ENCODE measurements at regions not wholly inside any gene's neighbourhood (a gene's known extent, or its start where the extent isn't known, plus 50 kb on each side); places are given as distances from the start of the nearest gene placed in this dataset.

GRCh38 chr10:89076120-89076519, 85.5 kb downstream of the FAS start:
- DNase-seq (ENCODE audit: low read depth) = no peak
- no peak for TF ChIP-seq MYC (IDR thresholded peaks at IDR 0.05; ENCODE audit: low read depth, low read length)
- no peak for TF ChIP-seq CTCF (IDR thresholded peaks at IDR 0.05; ENCODE audit: low read depth, low read length)
- TF ChIP-seq MAX (IDR thresholded peaks at IDR 0.05; ENCODE audit: low read depth, low read length) = no peak
- no peak for TF ChIP-seq POLR2A (IDR thresholded peaks at IDR 0.05; ENCODE audit: extremely low read depth, insufficient read length)
- no peak overlapping the region for H3K4me3 ChIP-seq (ENCODE audit: low read depth, low read length)

- DNase-seq (ENCODE audit: low read depth) = no peak
- TF ChIP-seq MYC (IDR thresholded peaks at IDR 0.05; ENCODE audit: low read depth, low read length) (no peak), MAX (IDR thresholded peaks at IDR 0.05; ENCODE audit: low read depth, low read length) (no peak), CTCF (IDR thresholded peaks at IDR 0.05; ENCODE audit: low read depth, low read length) (no peak), POLR2A (IDR thresholded peaks at IDR 0.05; ENCODE audit: extremely low read depth, insufficient read length) (no peak)
- no peak overlapping the region for H3K4me3 ChIP-seq (ENCODE audit: low read depth, low read length)
These were observed 85.0 kb downstream of the FAS start for GRCh38 chr10:89075631-89076030.

GRCh38 chr10:89074120-89074519, 83.5 kb downstream of the FAS start:
- no peak for DNase-seq (ENCODE audit: low read depth)
- H3K4me3 ChIP-seq (ENCODE audit: low read depth, low read length) = no peak overlapping the region
- TF ChIP-seq MYC (IDR thresholded peaks at IDR 0.05; ENCODE audit: low read depth, low read length) (no peak), CTCF (IDR thresholded peaks at IDR 0.05; ENCODE audit: low read depth, low read length) (no peak), MAX (IDR thresholded peaks at IDR 0.05; ENCODE audit: low read depth, low read length) (no peak), POLR2A (IDR thresholded peaks at IDR 0.05; ENCODE audit: extremely low read depth, insufficient read length) (no peak)

- no peak for DNase-seq (ENCODE audit: low read depth)
- TF ChIP-seq MYC (IDR thresholded peaks at IDR 0.05; ENCODE audit: low read depth, low read length) = no peak
- no peak for TF ChIP-seq CTCF (IDR thresholded peaks at IDR 0.05; ENCODE audit: low read depth, low read length)
- TF ChIP-seq POLR2A (IDR thresholded peaks at IDR 0.05; ENCODE audit: extremely low read depth, insufficient read length) = no peak
- no peak for TF ChIP-seq MAX (IDR thresholded peaks at IDR 0.05; ENCODE audit: low read depth, low read length)
- H3K4me3 ChIP-seq (ENCODE audit: low read depth, low read length) = no peak overlapping the region
These were observed 83.1 kb downstream of the FAS start for GRCh38 chr10:89073719-89074118.

- no peak for DNase-seq (ENCODE audit: low read depth)
- no peak for TF ChIP-seq MAX (IDR thresholded peaks at IDR 0.05; ENCODE audit: low read depth, low read length)
- no peak for TF ChIP-seq POLR2A (IDR thresholded peaks at IDR 0.05; ENCODE audit: extremely low read depth, insufficient read length)
- TF ChIP-seq MYC (IDR thresholded peaks at IDR 0.05; ENCODE audit: low read depth, low read length) = no peak
- TF ChIP-seq CTCF (IDR thresholded peaks at IDR 0.05; ENCODE audit: low read depth, low read length) = no peak
- H3K4me3 ChIP-seq (ENCODE audit: low read depth, low read length) = no peak overlapping the region
These were observed 79.0 kb downstream of the FAS start for GRCh38 chr10:89069589-89069988.

Data from NB4 (cell line).